Right lobe of liver (tissue), 6 donors: ENCODE measurements at regions not wholly inside any gene's neighbourhood (a gene's known extent, or its start where the extent isn't known, plus 50 kb on each side); places are given as distances from the start of the nearest gene placed in this dataset.

ENCODE experiments used
- ATAC-seq, 4 donors: fragments of 200-7000 bp; cut with Tn5 transposase; one replicate each; pipeline ENCODE4 v1.9.1; 2020; ENCODE audit warnings: mild to moderate bottlenecking in 4 of 4, moderate library complexity in 4 of 4
- DNase-seq, 3 donors: peaks; one replicate each; pipeline ENCODE4 v3.0.0-alpha.2; 2020
- H3K27ac ChIP-seq, 3 donors: fragments of 200-600 bp; one replicate each; pipeline ENCODE4 v1.8.0; 2022
- H3K27me3 ChIP-seq, 2 donors: fragments of 200-600 bp; one replicate each; pipeline ENCODE4 v1.8.0; 2022
- H3K36me3 ChIP-seq, 4 donors: fragments of 200-600 bp; sonication (generic) in 1 of 4; one replicate each; pipeline versions ENCODE4 v1.5.1 to v1.8.0; 2017 to 2022; ENCODE audit warnings: control low read depth in 1 of 4
- H3K4me1 ChIP-seq, 4 donors: fragments of 200-600 bp; sonication (generic) in 1 of 4; one replicate each; pipeline versions ENCODE4 v1.5.1 to v1.8.0; 2017 to 2022; ENCODE audit warnings: control low read depth in 1 of 4
- H3K4me3 ChIP-seq, 3 donors: fragments of 200-600 bp; one replicate each; pipeline ENCODE4 v1.8.0; 2022
- H3K9me3 ChIP-seq, 4 donors: fragments of 200-600 bp; sonication (generic) in 1 of 4; one replicate each; pipeline versions ENCODE4 v1.5.1 to v1.8.0; 2017 to 2022; ENCODE audit warnings: control low read depth in 1 of 4
- POLR2A ChIP-seq: fragments of 450-650 bp; IDR thresholded peaks from one replicate; pipeline ENCODE4 v1.6.1; 2017; ENCODE audit warnings: antibody characterized with exemption, mild to moderate bottlenecking
- WGBS: methylation state at CpG from one replicate; pipeline ENCODE4 v1.1.6; 2018; ENCODE audit warnings: low coverage, low lambda C conversion rate; ENCODE audit not compliant: insufficient coverage; ENCODE audit errors: missing lambda C conversion rate; 5-methylcytosine and 5-hydroxymethylcytosine counted together
- intact Hi-C, 2 donors: fragments of 100-400 bp; cut with DNase I; formaldehyde crosslinking; loops; one replicate each; pipeline versions ENCODE4 v1.11.2 to v1.14.1; 2022
- TF ChIP-seq, protein P1 (sequence below), 4 donors: fragments of 200-600 bp in 3 of 4; fragments of 450-650 bp in 1 of 4; IDR thresholded peaks; one replicate each; pipeline versions ENCODE4 v1.5.1 to v1.8.0; 2016 to 2022; ENCODE audit warnings: antibody characterized with exemption in 4 of 4, mild to moderate bottlenecking in 2 of 4
- donor health status: DM: no; HTN: yes; CAD: no.
- donor health status: DM: no; HTN: no; CAD: no.
- donor health status: DM: no; HTN: no; CAD: no.
- donor health status: DM: no; HTN: yes; CAD: no.
- donor health status: DM: no; HTN: yes; CAD: no.

DNA sequence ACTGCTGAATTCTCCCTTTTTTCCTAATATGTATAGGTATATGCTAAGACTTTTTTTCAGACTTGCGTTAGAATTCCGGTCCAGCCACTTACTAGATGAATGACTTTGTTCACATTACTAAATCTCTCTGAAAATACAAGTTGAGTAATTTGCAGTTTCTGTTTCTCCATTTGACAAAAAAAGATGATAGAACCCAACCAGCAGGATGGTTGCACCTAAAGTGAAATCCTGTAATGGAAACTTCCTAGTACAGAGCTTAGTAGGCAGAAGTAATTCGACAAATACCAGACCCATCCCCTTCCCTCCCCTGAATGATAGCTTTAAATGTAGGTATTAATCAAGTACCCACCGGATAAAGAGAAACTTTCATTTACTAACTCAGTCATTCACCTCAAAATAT is 113.6 kb upstream of the RAP1B start:
- 59% methylated on average over 4 of the region's 4 CpGs for whole genome bisulfite sequencing
- Histone ChIP-seq H3K4me1 (no peaks in the 10 kb centered on the region), H3K9me3 (no peaks in the 10 kb centered on the region), H3K27me3 (no peaks in the 10 kb centered on the region), H3K4me3 (no peak overlapping the region), H3K36me3 (no peaks in the 10 kb centered on the region), H3K27ac (no peak overlapping the region)
- intact Hi-C loops = no loop called here
- ATAC-seq (no peak), DNase-seq (no peak)
- TF ChIP-seq, protein P1, sequence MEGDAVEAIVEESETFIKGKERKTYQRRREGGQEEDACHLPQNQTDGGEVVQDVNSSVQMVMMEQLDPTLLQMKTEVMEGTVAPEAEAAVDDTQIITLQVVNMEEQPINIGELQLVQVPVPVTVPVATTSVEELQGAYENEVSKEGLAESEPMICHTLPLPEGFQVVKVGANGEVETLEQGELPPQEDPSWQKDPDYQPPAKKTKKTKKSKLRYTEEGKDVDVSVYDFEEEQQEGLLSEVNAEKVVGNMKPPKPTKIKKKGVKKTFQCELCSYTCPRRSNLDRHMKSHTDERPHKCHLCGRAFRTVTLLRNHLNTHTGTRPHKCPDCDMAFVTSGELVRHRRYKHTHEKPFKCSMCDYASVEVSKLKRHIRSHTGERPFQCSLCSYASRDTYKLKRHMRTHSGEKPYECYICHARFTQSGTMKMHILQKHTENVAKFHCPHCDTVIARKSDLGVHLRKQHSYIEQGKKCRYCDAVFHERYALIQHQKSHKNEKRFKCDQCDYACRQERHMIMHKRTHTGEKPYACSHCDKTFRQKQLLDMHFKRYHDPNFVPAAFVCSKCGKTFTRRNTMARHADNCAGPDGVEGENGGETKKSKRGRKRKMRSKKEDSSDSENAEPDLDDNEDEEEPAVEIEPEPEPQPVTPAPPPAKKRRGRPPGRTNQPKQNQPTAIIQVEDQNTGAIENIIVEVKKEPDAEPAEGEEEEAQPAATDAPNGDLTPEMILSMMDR (IDR thresholded peaks at IDR 0.05) = no peak
- no peak for TF ChIP-seq POLR2A

DNA sequence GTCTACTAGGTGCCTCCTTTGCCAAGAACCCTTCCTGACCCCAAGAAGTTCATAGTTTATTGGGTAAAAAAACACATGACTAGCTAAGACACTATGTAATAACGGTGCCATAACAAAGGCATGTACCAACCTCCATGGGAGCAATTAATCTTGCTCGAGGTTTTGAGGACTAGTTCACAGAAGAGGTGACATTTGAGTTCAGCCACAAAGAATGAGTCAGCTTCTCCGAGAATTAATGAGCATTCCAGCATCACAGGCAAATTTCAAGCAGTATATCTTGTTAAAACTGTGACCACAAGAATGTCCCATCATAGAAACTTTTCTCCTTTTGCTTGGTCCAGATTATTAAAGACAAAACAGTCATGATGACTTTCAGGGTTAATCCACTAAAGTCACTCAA is 113.0 kb upstream of the RAP1B start:
- ATAC-seq = no peak
- intact Hi-C loops = no loop called here
- Histone ChIP-seq H3K4me3 (no peak overlapping the region), H3K27ac (no peak overlapping the region), H3K27me3 (no peaks in the 10 kb centered on the region), H3K36me3 (no peaks in the 10 kb centered on the region), H3K9me3 (no peaks in the 10 kb centered on the region), H3K4me1 (no peaks in the 10 kb centered on the region)
- TF ChIP-seq, protein P1 (IDR thresholded peaks at IDR 0.05) = no peak
- no peak for TF ChIP-seq POLR2A
- 23% methylated on average over 3 of the region's 3 CpGs for WGBS
- no peak for DNase-seq

DNA sequence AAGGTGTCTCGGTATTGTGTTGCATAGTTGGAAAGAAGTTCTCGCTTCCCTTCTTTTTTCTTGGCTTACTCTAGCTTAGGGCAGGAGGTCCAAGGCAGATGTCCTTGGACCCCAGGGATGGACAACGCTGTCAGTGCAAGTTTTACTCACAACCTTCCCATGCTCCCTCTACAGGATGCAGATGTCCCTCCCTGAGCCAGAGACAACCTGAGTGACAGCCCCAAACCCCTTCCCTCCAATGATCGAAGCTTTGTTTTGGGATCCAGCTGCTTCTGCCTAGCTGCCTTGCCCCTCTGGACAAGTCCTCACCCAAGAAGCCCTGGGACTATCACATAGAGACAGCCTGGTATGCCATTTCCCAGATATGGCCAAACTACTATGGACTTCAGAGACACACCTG is 112.0 kb upstream of the RAP1B start:
- no peaks in the 10 kb centered on the region for H3K4me1 ChIP-seq
- no peak for TF ChIP-seq POLR2A
- TF ChIP-seq, protein P1 (IDR thresholded peaks at IDR 0.05) = no peak
- intact Hi-C loops = no loop called here
- H3K36me3 ChIP-seq = no peaks in the 10 kb centered on the region
- no peak overlapping the region for H3K27ac ChIP-seq
- 94% methylated on average over 2 of the region's 4 CpGs for WGBS
- H3K27me3 ChIP-seq = no peaks in the 10 kb centered on the region
- no peaks in the 10 kb centered on the region for H3K9me3 ChIP-seq
- DNase-seq (no peak), ATAC-seq (no peak)
- H3K4me3 ChIP-seq = no peak overlapping the region

DNA sequence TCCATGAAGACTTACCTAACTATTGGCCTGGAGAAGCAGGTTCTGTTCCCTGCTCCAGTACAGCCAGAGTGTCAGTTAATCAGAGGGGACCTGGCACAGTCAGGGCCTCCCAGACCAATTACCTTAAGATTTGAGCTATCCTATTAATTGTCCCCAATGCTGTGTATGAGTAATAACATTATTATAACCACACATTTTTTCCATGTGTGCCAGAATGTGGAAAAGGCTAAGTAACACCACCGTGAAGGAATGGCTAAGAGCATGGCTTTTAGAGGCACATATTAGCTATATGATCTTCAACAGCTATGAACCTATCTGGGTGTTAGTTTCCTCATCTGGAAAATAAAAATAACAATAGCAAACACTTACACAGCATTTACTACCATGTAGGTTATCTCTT is 111.1 kb upstream of the RAP1B start:
- Histone ChIP-seq H3K27me3 (no peaks in the 10 kb centered on the region), H3K4me3 (no peak overlapping the region), H3K9me3 (no peaks in the 10 kb centered on the region), H3K36me3 (no peaks in the 10 kb centered on the region), H3K4me1 (no peaks in the 10 kb centered on the region), H3K27ac (no peak overlapping the region)
- no peak for DNase-seq
- TF ChIP-seq POLR2A = no peak
- TF ChIP-seq, protein P1 (IDR thresholded peaks at IDR 0.05) = no peak
- ATAC-seq = no peak
- intact Hi-C loops = no loop called here
- 87% methylated on average over 1 of the region's 1 CpG for WGBS

DNA sequence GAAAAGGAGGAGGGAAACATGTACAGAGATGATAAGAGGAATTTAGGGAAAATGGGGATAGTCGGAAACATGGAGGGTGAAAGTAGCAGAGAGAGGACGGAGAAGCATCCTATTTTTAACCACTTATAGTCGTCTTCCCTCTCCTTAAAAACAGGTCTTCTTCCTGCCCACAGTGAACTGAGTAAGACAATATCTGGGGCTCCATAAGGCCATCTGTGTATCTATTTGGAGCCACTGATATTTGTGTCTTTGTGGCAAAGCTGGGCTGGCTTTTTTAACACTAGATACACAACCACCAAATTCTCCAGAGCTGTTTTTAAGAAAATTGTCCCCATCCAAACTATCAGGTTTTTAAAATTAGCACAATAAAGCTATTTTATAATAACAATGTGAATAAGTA is 109.5 kb upstream of the RAP1B start:
- ATAC-seq (no peak), DNase-seq (no peak)
- no peak overlapping the region for H3K27ac ChIP-seq
- 59% methylated on average over 3 of the region's 3 CpGs for WGBS
- H3K4me3 ChIP-seq = no peak overlapping the region
- no peak for TF ChIP-seq POLR2A
- intact Hi-C loops = no loop called here
- H3K36me3 ChIP-seq = no peaks in the 10 kb centered on the region
- no peaks in the 10 kb centered on the region for H3K27me3 ChIP-seq
- no peaks in the 10 kb centered on the region for H3K4me1 ChIP-seq
- no peaks in the 10 kb centered on the region for H3K9me3 ChIP-seq
